ENCODE measurements at regions not wholly inside any gene's neighbourhood (a gene's known extent, or its start where the extent isn't known, plus 50 kb on each side); places are given as distances from the start of the nearest gene placed in this dataset.
"Not testable (repeated sequence)": the region's sequence is repeated elsewhere in the genome, so short reads cannot be mapped to it uniquely, and the experiment has no call there.

DNA sequence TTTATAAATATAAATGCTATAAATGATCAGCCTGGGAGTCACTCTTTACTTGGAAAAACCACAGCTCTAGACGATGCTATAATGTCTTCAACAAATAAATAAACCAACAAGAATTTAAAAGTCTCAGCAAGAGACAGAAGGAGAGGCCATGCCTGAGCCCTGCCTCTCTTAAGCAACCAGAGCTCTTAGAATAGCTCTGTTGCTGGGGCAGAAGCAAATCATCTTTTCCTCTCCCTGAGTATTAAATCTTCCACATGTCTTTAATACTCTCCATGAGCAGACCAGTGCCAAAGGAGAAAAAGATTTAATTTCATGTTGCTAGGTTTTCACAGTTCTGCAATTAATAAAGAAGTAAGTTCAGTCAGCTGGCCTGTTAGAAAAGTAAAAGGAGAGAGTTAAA, 408.0 kb upstream of the SLC30A5 start:
- no peak for TF ChIP-seq TAF1 (IDR thresholded peaks at IDR 0.05; ENCODE audit: borderline replicate concordance, low read depth, low read length)
- TF ChIP-seq POLR2AphosphoS5 (IDR thresholded peaks at IDR 0.05; ENCODE audit: low read depth, low read length) = no peak
- no peak for TF ChIP-seq POLR2A (IDR thresholded peaks at IDR 0.05; ENCODE audit: low read depth, low read length)
- DNase-seq (ENCODE audit: insufficient read length) (no peak), FAIRE-seq (no peak)

DNA sequence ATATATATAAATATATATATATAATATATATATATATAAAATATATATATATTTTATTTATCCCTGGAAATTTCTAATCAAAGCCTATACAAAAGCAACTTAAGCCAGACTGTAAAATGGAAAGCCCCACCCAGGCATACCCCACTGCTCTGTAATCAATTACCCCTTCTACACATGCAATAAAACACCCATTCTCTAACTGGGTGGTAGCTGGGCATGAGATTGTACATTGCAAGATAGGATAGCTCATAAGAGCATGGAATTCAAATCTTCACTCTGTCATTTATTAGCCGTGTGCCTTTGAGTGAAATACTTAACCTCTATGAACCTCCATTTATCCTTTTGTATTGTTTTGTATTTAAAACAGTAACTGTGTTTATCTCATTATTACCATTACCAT, 405.3 kb upstream of the SLC30A5 start:
- TF ChIP-seq POLR2AphosphoS5 (IDR thresholded peaks at IDR 0.05; ENCODE audit: low read depth, low read length) (no peak), POLR2A (IDR thresholded peaks at IDR 0.05; ENCODE audit: low read depth, low read length) (no peak), TAF1 (IDR thresholded peaks at IDR 0.05; ENCODE audit: borderline replicate concordance, low read depth, low read length) (no peak)
- DNase-seq (ENCODE audit: insufficient read length) (no peak), FAIRE-seq (no peak)

DNA sequence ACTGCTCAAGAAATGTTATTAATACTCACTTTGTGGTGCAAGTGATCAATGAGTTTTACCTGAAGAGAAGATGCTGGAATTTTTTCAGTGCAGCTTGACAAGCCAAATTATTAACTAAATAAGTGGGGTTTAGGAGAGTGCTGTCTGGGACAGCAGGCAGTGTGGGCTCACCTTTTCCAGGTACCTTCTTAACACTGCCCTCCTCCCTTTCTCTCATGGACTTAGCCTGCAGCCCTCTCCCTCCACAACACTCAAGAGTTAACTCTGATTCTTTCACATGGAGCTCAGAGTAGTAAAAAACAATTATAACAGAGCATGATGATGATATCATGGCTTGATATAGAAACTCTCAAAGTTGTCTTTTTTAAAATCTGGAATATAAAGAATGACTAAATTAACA, 404.8 kb upstream of the SLC30A5 start:
- no peak for DNase-seq (ENCODE audit: insufficient read length)
- peak; percentile 9 for FAIRE-seq
- no peak for TF ChIP-seq TAF1 (IDR thresholded peaks at IDR 0.05; ENCODE audit: borderline replicate concordance, low read depth, low read length)
- TF ChIP-seq POLR2AphosphoS5 (IDR thresholded peaks at IDR 0.05; ENCODE audit: low read depth, low read length) = no peak
- TF ChIP-seq POLR2A (IDR thresholded peaks at IDR 0.05; ENCODE audit: low read depth, low read length) = no peak

DNA sequence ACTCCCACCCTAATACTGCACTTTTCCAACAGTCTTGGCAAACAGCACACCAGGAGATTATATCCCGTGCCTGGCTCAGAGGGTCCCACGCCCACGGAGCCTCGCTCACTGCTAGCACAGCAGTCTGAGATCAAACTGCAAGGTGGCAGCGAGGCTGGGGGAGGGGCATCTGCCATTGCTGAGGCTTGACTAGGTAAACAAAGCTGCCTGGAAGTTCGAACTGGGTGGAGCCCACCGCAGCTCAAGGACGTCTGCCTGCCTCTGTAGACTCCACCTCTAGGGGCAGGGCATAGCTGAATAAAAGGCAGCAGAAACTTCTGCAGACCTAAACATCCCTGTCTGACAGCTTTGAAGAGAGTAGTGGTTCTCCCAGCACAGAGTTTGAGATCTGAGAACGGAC, 401.9 kb upstream of the SLC30A5 start:
- DNase-seq (ENCODE audit: insufficient read length); FAIRE-seq: not testable (repeated sequence)

DNA sequence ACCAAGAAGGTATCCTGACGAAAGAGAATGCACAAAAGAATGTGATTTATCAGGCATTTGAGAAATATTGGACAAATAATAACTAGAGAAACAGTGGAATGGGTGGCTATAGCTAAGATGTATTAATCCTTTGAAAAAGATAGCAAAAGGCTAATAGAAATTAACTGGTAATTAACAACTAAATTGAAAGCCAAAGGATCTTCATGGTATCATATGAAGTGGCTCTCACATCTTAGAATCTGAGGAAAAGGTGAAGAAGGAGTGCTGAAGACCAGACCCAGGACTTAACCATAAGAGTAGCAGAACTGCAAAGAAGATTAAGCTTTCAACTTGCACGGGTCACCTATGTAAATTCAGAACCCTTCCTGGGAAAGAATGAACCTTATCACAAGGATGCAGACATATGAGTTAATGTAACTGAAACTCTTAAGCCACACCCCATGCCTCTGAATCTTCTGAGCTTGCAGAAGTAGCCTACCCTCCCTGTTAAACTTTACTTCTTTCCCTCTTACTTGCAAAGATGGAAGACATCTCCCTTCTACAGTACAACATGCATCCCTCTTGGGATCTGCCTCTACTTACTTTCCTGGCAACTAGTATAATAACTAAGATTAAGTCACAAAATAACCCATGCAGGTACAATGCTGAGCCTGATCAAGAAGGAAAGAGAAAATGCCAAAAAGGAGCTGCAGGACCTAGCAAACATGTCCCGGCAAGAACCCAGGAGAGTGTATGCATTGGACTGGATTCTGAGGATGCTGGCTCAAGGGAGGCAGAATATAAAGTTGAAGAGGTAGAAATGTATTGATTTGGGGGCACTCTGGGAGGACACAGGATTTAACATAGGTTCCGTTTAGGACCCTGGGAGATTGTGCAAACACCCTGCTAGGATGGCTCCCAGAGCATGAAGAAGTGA, 395.5 kb upstream of the SLC30A5 start:
- no peak for FAIRE-seq
- TF ChIP-seq POLR2A (IDR thresholded peaks at IDR 0.05; ENCODE audit: low read depth, low read length) = no peak
- TF ChIP-seq TAF1 (IDR thresholded peaks at IDR 0.05; ENCODE audit: borderline replicate concordance, low read depth, low read length) = no peak
- TF ChIP-seq POLR2AphosphoS5 (IDR thresholded peaks at IDR 0.05; ENCODE audit: low read depth, low read length) = no peak
- no peak for DNase-seq (ENCODE audit: insufficient read length)

DNA sequence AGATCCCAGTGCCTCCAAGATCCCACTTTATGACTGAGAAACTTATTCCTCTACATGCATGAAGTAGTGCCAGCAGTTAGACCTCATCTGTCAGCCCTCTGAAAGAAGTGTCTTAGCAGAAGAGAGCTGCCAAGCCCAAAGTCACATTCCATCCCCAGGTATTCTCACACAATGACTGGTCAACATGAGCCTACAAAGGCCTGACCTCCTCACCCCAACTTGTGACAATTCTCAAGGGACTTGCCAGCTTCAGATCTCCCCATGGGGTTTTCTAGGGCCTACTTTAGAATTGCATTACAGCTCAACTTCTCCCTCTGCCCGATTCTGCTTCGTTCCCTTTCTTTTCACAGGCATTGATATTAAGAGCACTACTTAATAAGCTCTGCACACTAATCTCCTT, 393.8 kb upstream of the SLC30A5 start:
- no peak for DNase-seq (ENCODE audit: insufficient read length)
- FAIRE-seq = peak; percentile 33
- TF ChIP-seq POLR2AphosphoS5 (IDR thresholded peaks at IDR 0.05; ENCODE audit: low read depth, low read length) = no peak
- TF ChIP-seq TAF1 (IDR thresholded peaks at IDR 0.05; ENCODE audit: borderline replicate concordance, low read depth, low read length) = no peak
- no peak for TF ChIP-seq POLR2A (IDR thresholded peaks at IDR 0.05; ENCODE audit: low read depth, low read length)

DNA sequence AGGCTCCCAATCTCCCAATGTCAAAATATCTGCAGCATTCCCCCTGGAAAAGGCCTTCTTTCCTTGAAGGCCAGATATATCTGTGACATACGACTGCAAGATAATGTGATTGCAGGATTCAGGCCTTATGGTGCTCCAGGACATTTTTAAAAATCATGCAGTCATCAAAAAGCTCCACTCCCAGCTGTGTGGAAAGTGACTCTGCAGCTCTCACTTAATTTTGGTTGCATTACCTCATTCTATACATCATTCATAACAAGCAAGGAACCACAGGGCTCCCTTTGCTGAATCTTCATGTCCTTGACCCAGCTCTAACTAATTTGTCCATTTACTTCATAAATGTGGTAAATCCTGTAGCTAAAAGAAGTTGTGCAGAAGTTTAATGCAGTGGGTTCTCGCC, 386.2 kb upstream of the SLC30A5 start:
- no peak for TF ChIP-seq POLR2AphosphoS5 (IDR thresholded peaks at IDR 0.05; ENCODE audit: low read depth, low read length)
- TF ChIP-seq TAF1 (IDR thresholded peaks at IDR 0.05; ENCODE audit: borderline replicate concordance, low read depth, low read length) = no peak
- TF ChIP-seq POLR2A (IDR thresholded peaks at IDR 0.05; ENCODE audit: low read depth, low read length) = no peak
- no peak for DNase-seq (ENCODE audit: insufficient read length)
- no peak for FAIRE-seq

DNA sequence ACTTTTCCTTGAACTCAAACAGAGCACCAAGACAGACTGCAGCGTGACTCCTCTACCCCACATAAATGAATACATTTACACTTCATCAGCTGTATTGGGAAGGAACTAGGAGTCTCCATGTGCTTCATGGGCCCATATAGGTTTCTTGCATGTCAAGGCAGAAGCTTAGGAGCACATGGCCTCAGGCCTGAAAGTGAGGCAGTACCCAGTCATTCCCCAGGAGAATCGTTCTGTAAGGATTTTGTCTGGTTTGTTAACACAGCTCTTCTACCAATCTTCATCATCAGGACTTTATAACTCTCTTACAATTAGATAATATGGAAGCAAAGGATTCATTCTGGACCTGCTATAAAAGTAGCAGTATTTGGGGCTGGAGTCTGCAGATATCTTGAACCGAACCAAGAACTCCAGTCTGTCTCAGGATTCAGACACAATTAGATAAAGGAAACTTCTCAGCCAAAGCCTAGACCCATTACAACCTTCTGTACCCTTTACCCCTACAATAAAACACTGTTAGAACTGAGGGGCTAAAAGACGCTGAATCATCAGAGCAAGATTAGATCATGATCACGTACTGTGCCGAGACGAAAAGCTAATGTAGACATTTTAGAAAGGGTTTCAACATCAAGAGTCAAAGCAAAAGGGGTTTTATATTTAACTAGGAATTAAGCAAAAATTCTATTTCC, 385.5 kb upstream of the SLC30A5 start:
- TF ChIP-seq POLR2AphosphoS5 (IDR thresholded peaks at IDR 0.05; ENCODE audit: low read depth, low read length) = no peak
- no peak for TF ChIP-seq TAF1 (IDR thresholded peaks at IDR 0.05; ENCODE audit: borderline replicate concordance, low read depth, low read length)
- no peak for TF ChIP-seq POLR2A (IDR thresholded peaks at IDR 0.05; ENCODE audit: low read depth, low read length)
- DNase-seq (ENCODE audit: insufficient read length) (no peak), FAIRE-seq (no peak)

DNA sequence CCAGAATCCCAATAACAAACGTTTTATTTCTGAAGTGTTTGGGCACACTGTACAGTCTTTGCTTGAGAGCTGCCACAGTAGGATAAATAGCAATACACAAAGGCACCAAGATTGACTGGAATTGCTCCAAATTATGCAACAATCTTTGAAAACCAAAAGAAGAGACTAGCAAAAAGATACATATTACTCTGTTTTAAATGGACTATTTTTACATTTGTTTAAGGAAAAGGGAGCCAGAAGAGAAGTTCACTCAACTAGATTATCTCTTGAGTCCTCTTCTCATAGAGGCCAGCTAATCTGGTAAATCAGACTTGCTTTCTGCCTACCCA, 385.0 kb upstream of the SLC30A5 start:
- no peak for FAIRE-seq
- TF ChIP-seq POLR2AphosphoS5 (IDR thresholded peaks at IDR 0.05; ENCODE audit: low read depth, low read length) = no peak
- no peak for DNase-seq (ENCODE audit: insufficient read length)

DNA sequence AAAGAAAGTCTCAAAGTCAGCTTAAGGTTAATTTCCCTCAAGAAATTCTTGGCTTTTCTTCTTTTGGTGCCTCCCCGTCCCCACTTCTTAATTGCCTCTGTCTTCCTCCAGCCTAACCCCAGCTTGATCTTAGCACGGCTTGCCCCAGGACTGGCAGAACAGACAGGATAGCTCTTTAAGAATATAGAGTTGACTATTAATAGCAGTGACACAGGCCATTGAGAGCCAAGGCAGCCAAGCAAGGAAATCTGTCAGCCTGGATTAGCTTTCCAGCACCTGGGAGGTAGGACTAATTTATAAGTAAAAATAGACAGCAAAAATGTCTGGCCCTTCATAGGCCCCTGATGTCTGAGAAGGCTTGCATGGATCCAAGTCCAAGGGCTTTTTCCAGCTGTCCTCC, 384.6 kb upstream of the SLC30A5 start:
- FAIRE-seq (no peak), DNase-seq (ENCODE audit: insufficient read length) (no peak)
- no peak for TF ChIP-seq POLR2A (IDR thresholded peaks at IDR 0.05; ENCODE audit: low read depth, low read length)
- no peak for TF ChIP-seq TAF1 (IDR thresholded peaks at IDR 0.05; ENCODE audit: borderline replicate concordance, low read depth, low read length)
- no peak for TF ChIP-seq POLR2AphosphoS5 (IDR thresholded peaks at IDR 0.05; ENCODE audit: low read depth, low read length)

DNA sequence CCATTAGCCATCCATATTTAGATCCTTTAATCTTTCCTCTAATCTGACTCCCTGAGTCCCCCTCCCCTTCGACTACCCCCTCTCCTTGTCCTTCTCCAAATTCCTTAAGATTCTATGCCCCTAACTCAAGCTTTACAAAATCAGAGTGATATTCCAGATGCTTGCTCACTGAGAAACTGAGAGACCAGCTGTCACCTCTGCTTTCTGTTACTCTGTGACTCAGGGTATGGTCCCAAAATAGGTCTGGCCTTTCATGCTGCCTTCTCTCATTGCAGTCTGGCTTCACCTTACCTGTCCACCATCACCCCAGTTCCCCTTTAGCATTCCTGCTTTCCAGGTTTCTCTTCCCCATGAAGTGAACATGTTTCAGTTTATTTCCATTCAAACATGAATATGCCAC, 383.3 kb upstream of the SLC30A5 start:
- FAIRE-seq (peak; percentile 88), DNase-seq (ENCODE audit: insufficient read length) (no peak)
- no peak for TF ChIP-seq POLR2AphosphoS5 (IDR thresholded peaks at IDR 0.05; ENCODE audit: low read depth, low read length)
- no peak for TF ChIP-seq TAF1 (IDR thresholded peaks at IDR 0.05; ENCODE audit: borderline replicate concordance, low read depth, low read length)
- TF ChIP-seq POLR2A (IDR thresholded peaks at IDR 0.05; ENCODE audit: low read depth, low read length) = no peak

Measured in GM12892 (cell line).